BE2C (cell line): ENCODE measurements at regions not wholly inside any gene's neighbourhood (a gene's known extent, or its start where the extent isn't known, plus 50 kb on each side); places are given as distances from the start of the nearest gene placed in this dataset.

ENCODE experiments used
- DNase-seq: peaks from one replicate; pipeline ENCODE4 v3.0.0-alpha.2; 2020
- H3K27me3 ChIP-seq: fragments of 250-450 bp; sonication (Bioruptor Pico); 2 replicates; pipeline ENCODE4 v1.5.1; 2020; ENCODE audit warnings: mild to moderate bottlenecking
- H3K36me3 ChIP-seq: fragments of 250-450 bp; sonication (Bioruptor Pico); 2 replicates; pipeline ENCODE4 v1.5.1; 2020; ENCODE audit warnings: mild to moderate bottlenecking
- H3K4me1 ChIP-seq: fragments of 250-450 bp; sonication (Bioruptor Pico); 2 replicates; pipeline ENCODE4 v1.5.1; 2020
- H3K4me3 ChIP-seq: 2 replicates; pipeline ENCODE4 v1.5.1; 2011; ENCODE audit warnings: low read depth, low read length
- H3K9me3 ChIP-seq: fragments of 250-450 bp; sonication (Bioruptor Pico); 2 replicates; pipeline ENCODE4 v1.5.1; 2020
- TF ChIP-seq, protein P1 (sequence below): IDR thresholded peaks from 2 replicates; pipeline ENCODE4 v1.5.1; 2012; ENCODE audit warnings: mild to moderate bottlenecking, low read depth, low read length

DNA sequence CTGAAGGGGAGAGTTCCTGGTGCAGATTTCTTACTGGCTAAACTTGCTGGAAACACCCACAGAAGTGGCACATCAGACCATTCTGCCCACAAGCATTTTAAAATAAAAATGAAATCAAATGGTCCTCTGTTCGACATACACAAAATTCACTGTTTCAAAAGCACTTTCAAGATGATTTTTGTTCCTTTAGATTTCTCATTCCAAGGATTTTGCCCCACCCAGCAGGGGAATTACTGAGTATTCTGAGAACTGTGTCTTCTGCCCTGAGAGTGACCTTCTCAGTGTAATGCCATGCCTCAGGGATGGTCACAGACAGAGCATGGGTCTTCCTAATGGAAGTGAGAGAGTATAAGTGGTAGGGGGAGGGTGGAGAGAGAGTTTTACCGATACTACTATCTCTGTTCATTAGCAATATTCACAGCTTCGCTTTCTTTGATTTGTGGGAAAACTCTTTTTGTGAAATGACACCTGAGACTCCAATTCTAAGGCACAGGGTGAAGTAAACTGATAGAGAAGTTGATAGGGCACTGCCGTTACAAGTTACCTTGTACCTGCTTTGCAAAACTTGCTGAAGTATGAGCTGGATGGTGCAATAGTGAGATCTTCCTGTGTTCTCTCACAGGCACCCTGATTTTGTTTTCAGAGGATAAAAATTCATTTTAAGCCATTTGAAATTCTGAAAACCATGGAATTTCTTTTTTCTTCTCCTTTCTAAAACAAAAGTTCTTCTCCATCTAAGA, 95.8 kb upstream of the CD180 start:
- TF ChIP-seq, protein P1, sequence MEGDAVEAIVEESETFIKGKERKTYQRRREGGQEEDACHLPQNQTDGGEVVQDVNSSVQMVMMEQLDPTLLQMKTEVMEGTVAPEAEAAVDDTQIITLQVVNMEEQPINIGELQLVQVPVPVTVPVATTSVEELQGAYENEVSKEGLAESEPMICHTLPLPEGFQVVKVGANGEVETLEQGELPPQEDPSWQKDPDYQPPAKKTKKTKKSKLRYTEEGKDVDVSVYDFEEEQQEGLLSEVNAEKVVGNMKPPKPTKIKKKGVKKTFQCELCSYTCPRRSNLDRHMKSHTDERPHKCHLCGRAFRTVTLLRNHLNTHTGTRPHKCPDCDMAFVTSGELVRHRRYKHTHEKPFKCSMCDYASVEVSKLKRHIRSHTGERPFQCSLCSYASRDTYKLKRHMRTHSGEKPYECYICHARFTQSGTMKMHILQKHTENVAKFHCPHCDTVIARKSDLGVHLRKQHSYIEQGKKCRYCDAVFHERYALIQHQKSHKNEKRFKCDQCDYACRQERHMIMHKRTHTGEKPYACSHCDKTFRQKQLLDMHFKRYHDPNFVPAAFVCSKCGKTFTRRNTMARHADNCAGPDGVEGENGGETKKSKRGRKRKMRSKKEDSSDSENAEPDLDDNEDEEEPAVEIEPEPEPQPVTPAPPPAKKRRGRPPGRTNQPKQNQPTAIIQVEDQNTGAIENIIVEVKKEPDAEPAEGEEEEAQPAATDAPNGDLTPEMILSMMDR = no peak
- H3K4me3 ChIP-seq = no peak overlapping the region
- no peaks in the 10 kb centered on the region for H3K27me3 ChIP-seq
- no peak for DNase-seq
- H3K9me3 ChIP-seq = no peaks in the 10 kb centered on the region
- peaks cover 3% of the 10 kb centered on the region for H3K4me1 ChIP-seq
- no peaks in the 10 kb centered on the region for H3K36me3 ChIP-seq

DNA sequence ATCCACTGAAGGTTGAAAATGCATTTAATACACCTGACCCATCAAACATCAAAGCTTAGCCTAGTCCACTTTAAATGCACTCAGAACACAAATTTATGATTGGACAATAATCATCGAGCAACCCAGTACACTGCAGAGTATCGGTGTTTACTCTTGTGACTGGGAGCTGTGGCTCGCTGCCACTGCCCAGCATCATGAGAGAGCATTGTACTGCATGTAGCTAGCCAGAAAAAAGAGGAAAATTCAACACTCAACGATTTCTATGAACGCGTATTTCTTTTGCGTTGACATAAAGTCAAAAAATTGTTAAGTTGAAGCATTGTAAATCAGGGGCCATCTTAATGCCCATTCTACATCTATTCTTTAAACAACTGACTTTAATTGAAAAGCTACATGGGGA, 95.1 kb upstream of the CD180 start:
- TF ChIP-seq, protein P1 = no peak
- no peaks in the 10 kb centered on the region; the same call in 1 of the 2 replicates for H3K4me1 ChIP-seq
- no peaks in the 10 kb centered on the region for H3K27me3 ChIP-seq
- H3K4me3 ChIP-seq = no peak overlapping the region
- H3K36me3 ChIP-seq = no peaks in the 10 kb centered on the region
- H3K9me3 ChIP-seq = no peaks in the 10 kb centered on the region
- DNase-seq = no peak

DNA sequence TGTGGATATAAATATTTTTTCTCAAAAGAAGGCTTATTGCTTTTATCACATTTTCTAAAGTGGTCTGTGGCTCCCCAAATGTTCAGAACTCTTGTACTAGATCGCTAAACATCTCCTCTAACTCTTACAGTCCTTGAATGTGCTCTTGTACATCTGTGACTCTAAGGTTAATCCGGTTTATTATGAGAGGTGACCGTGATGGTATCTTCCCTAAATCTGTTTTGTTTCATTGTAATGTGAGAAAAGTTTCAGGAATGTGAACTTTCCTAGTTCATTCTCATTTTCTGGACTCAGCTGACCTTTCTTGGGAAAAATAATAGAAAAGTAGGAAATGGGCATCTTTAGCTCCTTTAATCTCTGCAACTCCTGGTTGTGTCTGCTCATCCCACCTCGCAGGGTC, 94.5 kb upstream of the CD180 start:
- TF ChIP-seq, protein P1 = no peak
- no peak overlapping the region for H3K4me3 ChIP-seq
- no peaks in the 10 kb centered on the region for H3K36me3 ChIP-seq
- no peaks in the 10 kb centered on the region; the same call in 1 of the 2 replicates for H3K4me1 ChIP-seq
- H3K27me3 ChIP-seq = no peaks in the 10 kb centered on the region
- DNase-seq = no peak
- H3K9me3 ChIP-seq = no peaks in the 10 kb centered on the region

DNA sequence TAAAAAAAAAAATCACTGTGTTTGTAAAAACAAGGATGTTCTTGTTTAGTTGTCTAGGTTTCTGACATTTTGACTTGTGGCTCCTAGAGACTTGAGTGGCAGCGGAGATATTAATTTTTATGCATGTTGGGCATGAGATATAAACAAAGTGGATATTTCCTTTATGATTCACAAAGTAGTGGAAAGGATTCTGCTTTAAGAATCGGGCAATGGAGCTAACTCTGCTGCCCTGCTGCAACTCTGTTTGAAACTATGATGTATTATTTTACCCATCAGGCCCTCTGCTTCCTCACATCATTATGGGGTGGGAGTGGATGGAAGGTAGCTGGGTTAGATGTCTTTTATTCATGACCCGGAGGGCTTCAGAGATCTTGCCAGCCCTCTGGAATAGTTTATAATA, 94.1 kb upstream of the CD180 start:
- Histone ChIP-seq H3K27me3 (no peaks in the 10 kb centered on the region), H3K4me3 (no peak overlapping the region), H3K36me3 (no peaks in the 10 kb centered on the region), H3K4me1 (no peaks in the 10 kb centered on the region; the same call in 1 of the 2 replicates), H3K9me3 (no peaks in the 10 kb centered on the region)
- TF ChIP-seq, protein P1 = no peak
- DNase-seq = no peak

DNA sequence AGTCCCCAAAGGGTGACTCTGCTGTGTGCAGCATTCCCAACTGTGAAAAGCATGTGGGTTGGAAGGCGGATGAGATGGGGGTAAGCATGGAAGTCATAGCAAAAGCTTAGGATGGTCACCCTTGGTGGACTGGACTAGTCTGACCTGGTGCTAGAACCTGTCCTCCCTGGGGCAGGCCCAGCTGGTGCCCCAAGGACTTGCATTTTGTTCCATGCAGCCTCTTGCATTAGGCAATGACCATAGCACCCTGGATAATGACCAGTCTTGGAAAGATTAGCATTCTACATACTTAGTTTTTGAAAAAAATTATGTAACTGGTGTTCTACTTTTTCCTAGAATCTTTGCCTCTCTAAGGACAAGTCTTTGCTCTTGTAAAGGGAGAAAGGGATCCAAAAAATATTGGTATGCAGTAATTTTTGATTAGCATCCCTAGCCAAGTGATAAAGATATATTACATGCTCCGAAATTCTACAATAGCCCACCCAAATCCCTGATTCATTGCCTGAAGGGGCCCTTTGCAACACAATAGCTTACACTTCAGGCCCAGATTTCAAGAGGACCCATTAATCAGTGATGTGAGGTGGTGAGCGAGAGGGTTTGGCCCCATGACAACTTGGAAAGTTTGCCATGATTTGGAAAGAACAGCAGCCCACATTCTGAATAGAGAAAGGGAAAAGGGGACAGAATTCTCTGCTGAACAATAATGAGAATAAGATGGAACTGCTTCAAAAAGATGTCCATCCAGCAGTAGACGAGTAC, 93.3 kb upstream of the CD180 start:
- no peak overlapping the region for H3K4me3 ChIP-seq
- TF ChIP-seq, protein P1 = no peak
- no peaks in the 10 kb centered on the region for H3K27me3 ChIP-seq
- no peaks in the 10 kb centered on the region; the same call in 1 of the 2 replicates for H3K4me1 ChIP-seq
- DNase-seq = no peak
- no peaks in the 10 kb centered on the region for H3K9me3 ChIP-seq
- no peaks in the 10 kb centered on the region for H3K36me3 ChIP-seq
